H9 (cell line): ENCODE measurements at regions not wholly inside any gene's neighbourhood (a gene's known extent, or its start where the extent isn't known, plus 50 kb on each side); places are given as distances from the start of the nearest gene placed in this dataset.

Experiments
- DNase-seq: peaks from one replicate; pipeline ENCODE4 v3.0.0-alpha.2; 2017
- H2AFZ ChIP-seq: one replicate; pipeline ENCODE4 v1.6.1; 2013; ENCODE audit warnings: mild to moderate bottlenecking, low read length, control low read depth, moderate library complexity
- H2AK5ac ChIP-seq: 2 replicates; pipeline ENCODE4 v1.6.1; 2013; ENCODE audit warnings: low read length, control low read depth, mixed read lengths; ENCODE audit not compliant: insufficient read length
- H2BK120ac ChIP-seq: one replicate; pipeline ENCODE4 v1.6.1; 2013; ENCODE audit warnings: low read depth, mild to moderate bottlenecking, low read length, control low read depth, inconsistent platforms; ENCODE audit not compliant: poor library complexity, severe bottlenecking
- H2BK12ac ChIP-seq: 2 replicates; pipeline ENCODE4 v1.6.1; 2013; ENCODE audit warnings: low read length, control low read depth, mixed read lengths, low read depth; ENCODE audit not compliant: insufficient read length
- H2BK15ac ChIP-seq: 2 replicates; pipeline ENCODE4 v1.6.1; 2013; ENCODE audit warnings: low read depth, low read length, control low read depth
- H2BK20ac ChIP-seq: one replicate; pipeline ENCODE4 v1.6.1; 2013; ENCODE audit warnings: low read depth, mild to moderate bottlenecking, low read length, control low read depth, inconsistent platforms; ENCODE audit not compliant: poor library complexity, severe bottlenecking
- H2BK5ac ChIP-seq: 2 replicates; pipeline ENCODE4 v1.6.1; 2013; ENCODE audit warnings: low read length, control low read depth, mixed read lengths; ENCODE audit not compliant: insufficient read length
- H3K14ac ChIP-seq: 2 replicates; pipeline ENCODE4 v1.6.1; 2013; ENCODE audit warnings: low read length, control low read depth; ENCODE audit not compliant: insufficient read depth
- H3K18ac ChIP-seq: 2 replicates; pipeline ENCODE4 v1.6.1; 2013; ENCODE audit warnings: low read depth, mild to moderate bottlenecking, mixed read lengths, low read length, control low read depth; ENCODE audit not compliant: insufficient read length
- H3K23ac ChIP-seq: 2 replicates; pipeline ENCODE4 v1.6.1; 2013; ENCODE audit warnings: low read length, control low read depth, mixed read lengths, low read depth; ENCODE audit not compliant: insufficient read length
- H3K23me2 ChIP-seq: 2 replicates; pipeline ENCODE4 v1.6.1; 2013; ENCODE audit warnings: low read depth, mild to moderate bottlenecking, mixed read lengths, low read length, control low read depth; ENCODE audit not compliant: insufficient read length, poor library complexity, severe bottlenecking
- H3K27ac ChIP-seq: 2 replicates; pipeline ENCODE4 v1.5.1; 2013; ENCODE audit warnings: low read length, control low read depth, mixed read lengths, low read depth; ENCODE audit not compliant: insufficient read length
- H3K27me3 ChIP-seq: 2 replicates; pipeline ENCODE4 v1.6.1; 2013; ENCODE audit warnings: low read length, control low read depth, inconsistent platforms; ENCODE audit not compliant: insufficient read depth
- H3K4ac ChIP-seq: 2 replicates; pipeline ENCODE4 v1.6.1; 2013; ENCODE audit warnings: low read depth, mild to moderate bottlenecking, control low read depth, inconsistent platforms, low read length, moderate library complexity
- H3K4me1 ChIP-seq: 2 replicates; pipeline ENCODE4 v1.6.1; 2013; ENCODE audit warnings: low read length, control low read depth, inconsistent platforms; ENCODE audit not compliant: insufficient read depth
- H3K4me2 ChIP-seq: 2 replicates; pipeline ENCODE4 v1.6.1; 2013; ENCODE audit warnings: low read length, control low read depth, mixed read lengths; ENCODE audit not compliant: insufficient read length, insufficient read depth
- H3K56ac ChIP-seq: 2 replicates; pipeline ENCODE4 v1.6.1; 2013; ENCODE audit warnings: low read depth, mild to moderate bottlenecking, mixed read lengths, low read length, control low read depth; ENCODE audit not compliant: insufficient read length
- H3K79me1 ChIP-seq: 2 replicates; pipeline ENCODE4 v1.6.1; 2013; ENCODE audit warnings: low read depth, mild to moderate bottlenecking, moderate library complexity, low read length, control low read depth, inconsistent platforms; ENCODE audit not compliant: insufficient read depth, poor library complexity, severe bottlenecking
- H3K79me2 ChIP-seq: 2 replicates; pipeline ENCODE4 v1.6.1; 2013; ENCODE audit warnings: low read length, control low read depth, inconsistent platforms; ENCODE audit not compliant: insufficient read depth
- H3K9ac ChIP-seq: 2 replicates; pipeline ENCODE4 v1.6.1; 2013; ENCODE audit warnings: low read length, control low read depth, mixed read lengths; ENCODE audit not compliant: insufficient read length; ENCODE audit errors: extremely low read depth
- H3K9me3 ChIP-seq: one replicate; pipeline ENCODE4 v1.6.1; 2013; ENCODE audit warnings: low read depth, low read length, inconsistent platforms; ENCODE audit not compliant: control insufficient read depth
- H3T11ph ChIP-seq: one replicate; pipeline ENCODE4 v1.6.1; 2013; ENCODE audit warnings: mild to moderate bottlenecking, low read length, control low read depth, inconsistent platforms
- H4K20me1 ChIP-seq: one replicate; pipeline ENCODE4 v1.6.1; 2013; ENCODE audit not compliant: control insufficient read depth, insufficient read length, insufficient read depth
- H4K5ac ChIP-seq: 2 replicates; pipeline ENCODE4 v1.6.1; 2013; ENCODE audit warnings: low read depth, mild to moderate bottlenecking, mixed read lengths, low read length, control low read depth; ENCODE audit not compliant: insufficient read length
- H4K8ac ChIP-seq: replicated peaks from 2 replicates; pipeline ENCODE4 v1.6.1; 2013; ENCODE audit warnings: low read length, control low read depth, mixed read lengths, low read depth; ENCODE audit not compliant: insufficient read length
- H4K91ac ChIP-seq: 2 replicates; pipeline ENCODE4 v1.6.1; 2013; ENCODE audit warnings: low read depth, mild to moderate bottlenecking, moderate library complexity, mixed read lengths, low read length, control low read depth; ENCODE audit not compliant: insufficient read length
- H3K27ac Mint-ChIP-seq, 3 experiments: 2 replicates in 2 of 3; 3 replicates in 1 of 3; pipeline ENCODE4 v1.8.0; 2020 to 2021; ENCODE audit warnings: mixed read lengths in 3 of 3, mild to moderate bottlenecking in 1 of 3, moderate library complexity in 1 of 3
- H3K27me3 Mint-ChIP-seq: 2 replicates; pipeline ENCODE4 v1.8.0; 2021; ENCODE audit warnings: low read depth, mild to moderate bottlenecking, moderate library complexity, mixed read lengths
- H3K36me3 Mint-ChIP-seq, 3 experiments: 2 replicates in 2 of 3; 3 replicates in 1 of 3; pipeline ENCODE4 v1.8.0; 2020 to 2021; ENCODE audit warnings: low read depth in 3 of 3, mixed read lengths in 3 of 3; ENCODE audit not compliant: insufficient read depth in 1 of 3
- H3K4me1 Mint-ChIP-seq, 2 experiments: 2 replicates each; pipeline ENCODE4 v1.8.0; 2020; ENCODE audit warnings: mixed read lengths in 2 of 2
- H3K4me3 Mint-ChIP-seq, 2 experiments: 2 replicates in 1 of 2; 3 replicates in 1 of 2; pipeline ENCODE4 v1.8.0; 2020 to 2021; ENCODE audit warnings: mild to moderate bottlenecking in 2 of 2, mixed read lengths in 2 of 2, moderate library complexity in 1 of 2
- H3K9me3 Mint-ChIP-seq, 2 experiments: 2 replicates in 1 of 2; 3 replicates in 1 of 2; pipeline ENCODE4 v1.8.0; 2020; ENCODE audit warnings: mild to moderate bottlenecking in 2 of 2, mixed read lengths in 2 of 2, moderate library complexity in 1 of 2
- CTCF ChIP-seq: fragments of 200-600 bp; sonication (generic); conservative IDR thresholded peaks from 3 replicates; pipeline ENCODE4 v1.8.0; 2021; ENCODE audit warnings: antibody characterized with exemption, mild to moderate bottlenecking
- WGBS: extraction: QIAGEN DNeasy Blood & Tissue Kit; methylation state at CpG from one replicate; pipeline ENCODE4 v1.1.7; 2013; ENCODE audit warnings: missing lambda C conversion rate, low lambda C conversion rate, mixed read lengths; ENCODE audit not compliant: insufficient read length; ENCODE audit errors: extremely low coverage; 5-methylcytosine and 5-hydroxymethylcytosine counted together

GRCh38 chr1:121515235-121515634 lies 330.5 kb downstream of the SRGAP2C start:
- Histone ChIP-seq H3K56ac (no peak overlapping the region), H2AFZ (no peak overlapping the region), H2AK5ac (no peak overlapping the region), H2BK15ac (no peak overlapping the region), H2BK20ac (no peak overlapping the region), H3K4me1 (no peaks in the 10 kb centered on the region), H4K20me1 (no peaks in the 10 kb centered on the region), H2BK120ac (no peak overlapping the region), H3K9ac (no peak overlapping the region), H4K91ac (no peak overlapping the region), H4K5ac (no peak overlapping the region), H3K4me2 (no peak overlapping the region), H3K9me3 (no peaks in the 10 kb centered on the region), H4K8ac (no peak overlapping the region), H3K23me2 (no peaks in the 10 kb centered on the region), H3K18ac (no peak overlapping the region), H3K79me1 (no peaks in the 10 kb centered on the region), H3K27me3 (no peaks in the 10 kb centered on the region), H2BK12ac (no peak overlapping the region), H3K79me2 (no peaks in the 10 kb centered on the region), H3K27ac (no peak overlapping the region), H3K14ac (no peak overlapping the region), H3T11ph (no peak overlapping the region), H2BK5ac (no peak overlapping the region), H3K4ac (no peak overlapping the region), H3K23ac (no peak overlapping the region)
- DNase-seq: no peak
- H3K4me3 Mint-ChIP-seq: no peak overlapping the region
- peaks cover 0 to 3% (median 0%) of the 10 kb centered on the region in 3 experiments; a peak in 2 of 7 replicates for H3K36me3 Mint-ChIP-seq
- TF ChIP-seq CTCF: no peak
- H3K27me3 Mint-ChIP-seq: peaks cover 5% of the 10 kb centered on the region
- H3K4me1 Mint-ChIP-seq: peaks cover 13 to 14% of the 10 kb centered on the region in 2 experiments
- peaks cover 3 to 23% of the 10 kb centered on the region in 2 experiments; a peak in 4 of 5 replicates for H3K9me3 Mint-ChIP-seq
- no peak overlapping the region for H3K27ac Mint-ChIP-seq
- no CpG with 5 or more reads among the region's 2 CpGs for WGBS
